ENCODE measurements at regions not wholly inside any gene's neighbourhood (a gene's known extent, or its start where the extent isn't known, plus 50 kb on each side); places are given as distances from the start of the nearest gene placed in this dataset.

DNA sequence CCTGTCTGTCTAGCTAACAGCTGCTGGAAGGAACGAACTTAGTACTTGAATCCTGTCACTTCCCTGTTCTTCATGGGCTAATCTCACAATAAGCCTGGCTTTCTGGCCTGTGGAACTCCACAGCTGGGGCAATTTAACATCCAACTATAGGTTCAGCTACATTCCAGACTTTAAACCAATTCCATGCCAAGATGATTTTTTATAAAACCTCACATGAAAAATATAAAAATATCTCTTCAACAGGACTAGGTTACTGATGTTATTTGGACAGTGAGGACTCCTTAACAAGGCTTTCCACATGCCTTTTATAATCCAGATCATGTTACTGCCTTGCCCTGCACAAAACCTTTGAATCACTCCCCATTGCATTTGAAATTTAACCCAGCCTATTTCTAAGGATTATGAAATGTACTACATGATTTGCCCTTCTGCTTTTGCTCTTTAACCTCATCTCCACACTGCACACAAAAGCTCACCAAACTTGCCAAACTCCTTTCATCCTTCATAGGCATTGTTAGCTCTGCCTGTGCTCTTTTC is 863.2 kb upstream of the CHAC2 start:
- TF ChIP-seq, protein P1, sequence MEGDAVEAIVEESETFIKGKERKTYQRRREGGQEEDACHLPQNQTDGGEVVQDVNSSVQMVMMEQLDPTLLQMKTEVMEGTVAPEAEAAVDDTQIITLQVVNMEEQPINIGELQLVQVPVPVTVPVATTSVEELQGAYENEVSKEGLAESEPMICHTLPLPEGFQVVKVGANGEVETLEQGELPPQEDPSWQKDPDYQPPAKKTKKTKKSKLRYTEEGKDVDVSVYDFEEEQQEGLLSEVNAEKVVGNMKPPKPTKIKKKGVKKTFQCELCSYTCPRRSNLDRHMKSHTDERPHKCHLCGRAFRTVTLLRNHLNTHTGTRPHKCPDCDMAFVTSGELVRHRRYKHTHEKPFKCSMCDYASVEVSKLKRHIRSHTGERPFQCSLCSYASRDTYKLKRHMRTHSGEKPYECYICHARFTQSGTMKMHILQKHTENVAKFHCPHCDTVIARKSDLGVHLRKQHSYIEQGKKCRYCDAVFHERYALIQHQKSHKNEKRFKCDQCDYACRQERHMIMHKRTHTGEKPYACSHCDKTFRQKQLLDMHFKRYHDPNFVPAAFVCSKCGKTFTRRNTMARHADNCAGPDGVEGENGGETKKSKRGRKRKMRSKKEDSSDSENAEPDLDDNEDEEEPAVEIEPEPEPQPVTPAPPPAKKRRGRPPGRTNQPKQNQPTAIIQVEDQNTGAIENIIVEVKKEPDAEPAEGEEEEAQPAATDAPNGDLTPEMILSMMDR (IDR thresholded peaks at IDR 0.05): no peak
- Mint-ChIP-seq H3K27ac (ENCODE audit: unreplicated experiment) (no peak overlapping the region), H3K36me3 (ENCODE audit: unreplicated experiment) (no peaks in the 10 kb centered on the region), H3K9me3 (ENCODE audit: unreplicated experiment) (peaks cover 22% of the 10 kb centered on the region), H3K4me3 (ENCODE audit: unreplicated experiment) (no peak overlapping the region), H3K27me3 (ENCODE audit: unreplicated experiment) (no peaks in the 10 kb centered on the region), H3K4me1 (ENCODE audit: unreplicated experiment) (no peaks in the 10 kb centered on the region)
- no peak for DNase-seq (ENCODE audit: extremely low spot score, unreplicated experiment)

DNA sequence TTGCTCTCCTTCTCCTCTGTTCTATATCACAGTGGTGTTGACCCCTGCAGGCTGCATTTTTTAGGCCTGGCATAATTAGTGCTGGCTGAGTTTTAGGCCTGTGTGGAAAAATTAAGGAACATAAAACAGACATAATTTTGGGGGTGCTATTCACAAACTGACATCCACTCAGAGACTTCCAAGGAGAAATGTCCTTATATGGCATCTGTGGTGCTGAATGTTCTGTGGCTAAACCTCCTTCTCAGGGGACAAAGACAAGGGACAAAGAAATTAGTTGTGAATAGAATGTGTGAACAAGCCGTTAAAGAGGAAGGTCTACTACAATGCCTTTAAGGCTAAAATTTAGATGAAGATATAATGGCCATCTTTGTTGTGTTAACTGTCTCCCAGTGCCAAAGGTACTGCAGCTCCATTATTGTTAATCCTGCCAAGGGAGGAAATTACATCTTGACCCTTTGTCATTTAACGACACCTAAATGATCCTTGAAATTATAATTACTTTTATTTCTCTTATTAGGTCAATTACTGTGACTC is 870.0 kb upstream of the CHAC2 start:
- Mint-ChIP-seq H3K27ac (ENCODE audit: unreplicated experiment) (no peak overlapping the region), H3K9me3 (ENCODE audit: unreplicated experiment) (peaks cover 35% of the 10 kb centered on the region), H3K4me3 (ENCODE audit: unreplicated experiment) (no peak overlapping the region), H3K36me3 (ENCODE audit: unreplicated experiment) (no peaks in the 10 kb centered on the region), H3K4me1 (ENCODE audit: unreplicated experiment) (no peaks in the 10 kb centered on the region), H3K27me3 (ENCODE audit: unreplicated experiment) (no peaks in the 10 kb centered on the region)
- TF ChIP-seq, protein P1 (IDR thresholded peaks at IDR 0.05): no peak
- no peak for DNase-seq (ENCODE audit: extremely low spot score, unreplicated experiment)

DNA sequence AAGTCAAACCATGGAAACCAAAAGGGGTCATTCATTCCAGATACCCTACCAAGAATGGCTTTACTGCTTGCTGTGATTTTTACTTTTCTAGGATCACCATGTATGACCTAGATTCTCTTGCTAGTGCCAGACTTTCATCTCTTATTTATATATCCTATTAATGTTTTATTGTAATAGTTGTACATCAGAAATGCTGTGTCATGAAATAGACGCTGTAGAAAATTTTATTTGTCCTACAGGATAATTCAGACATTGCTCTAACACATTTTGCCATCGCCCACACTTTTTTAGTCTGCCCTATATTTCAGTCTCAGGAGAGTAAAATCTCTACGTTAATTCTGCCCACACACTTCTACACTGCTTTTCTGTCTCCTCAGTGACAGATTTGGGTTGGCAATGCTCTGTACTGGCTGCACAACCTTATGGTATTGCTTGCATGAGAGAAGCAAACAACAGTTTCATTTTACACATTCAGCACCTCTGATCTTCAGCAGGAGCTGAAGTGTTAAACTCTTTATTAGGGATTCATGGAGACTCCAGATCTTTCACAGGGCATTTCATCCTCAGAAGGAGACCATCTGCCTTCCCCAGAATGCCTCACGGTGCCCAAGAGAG is 871.8 kb upstream of the CHAC2 start:
- H3K9me3 Mint-ChIP-seq (ENCODE audit: unreplicated experiment): peaks cover 36% of the 10 kb centered on the region

DNA sequence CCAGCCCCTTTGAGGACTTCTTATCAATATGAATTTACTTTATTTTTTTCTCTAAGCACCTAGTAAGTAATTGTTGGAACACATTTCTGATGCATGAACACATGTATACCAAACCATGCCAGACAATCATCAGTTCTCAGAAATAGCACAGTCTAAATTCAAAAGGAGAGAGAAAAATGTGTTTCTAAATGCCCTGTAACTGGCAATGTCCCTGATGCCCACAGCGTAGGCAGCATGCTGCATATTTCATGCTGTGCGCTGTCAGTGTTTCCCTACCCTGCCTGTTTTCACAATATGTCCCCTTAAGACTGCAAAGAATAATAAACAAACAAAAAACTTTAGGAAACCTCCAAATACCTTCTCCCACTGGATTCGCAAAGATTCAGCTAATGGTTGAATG is 881.0 kb upstream of the CHAC2 start:
- TF ChIP-seq, protein P1 (IDR thresholded peaks at IDR 0.05): no peak
- Mint-ChIP-seq H3K27me3 (ENCODE audit: unreplicated experiment) (no peaks in the 10 kb centered on the region), H3K4me1 (ENCODE audit: unreplicated experiment) (no peaks in the 10 kb centered on the region), H3K9me3 (ENCODE audit: unreplicated experiment) (peaks cover 10% of the 10 kb centered on the region), H3K4me3 (ENCODE audit: unreplicated experiment) (no peak overlapping the region), H3K27ac (ENCODE audit: unreplicated experiment) (no peak overlapping the region), H3K36me3 (ENCODE audit: unreplicated experiment) (no peaks in the 10 kb centered on the region)
- no peak for DNase-seq (ENCODE audit: extremely low spot score, unreplicated experiment)

More for the DNA sequence above, 871.8 kb upstream of the CHAC2 start:
- H3K27me3 Mint-ChIP-seq (ENCODE audit: unreplicated experiment): no peaks in the 10 kb centered on the region
- H3K27ac Mint-ChIP-seq (ENCODE audit: unreplicated experiment): no peak overlapping the region
- TF ChIP-seq, protein P1 (IDR thresholded peaks at IDR 0.05): no peak
- H3K4me1 Mint-ChIP-seq (ENCODE audit: unreplicated experiment): no peaks in the 10 kb centered on the region
- no peak overlapping the region for H3K4me3 Mint-ChIP-seq (ENCODE audit: unreplicated experiment)
- no peaks in the 10 kb centered on the region for H3K36me3 Mint-ChIP-seq (ENCODE audit: unreplicated experiment)
- DNase-seq (ENCODE audit: extremely low spot score, unreplicated experiment): no peak

DNA sequence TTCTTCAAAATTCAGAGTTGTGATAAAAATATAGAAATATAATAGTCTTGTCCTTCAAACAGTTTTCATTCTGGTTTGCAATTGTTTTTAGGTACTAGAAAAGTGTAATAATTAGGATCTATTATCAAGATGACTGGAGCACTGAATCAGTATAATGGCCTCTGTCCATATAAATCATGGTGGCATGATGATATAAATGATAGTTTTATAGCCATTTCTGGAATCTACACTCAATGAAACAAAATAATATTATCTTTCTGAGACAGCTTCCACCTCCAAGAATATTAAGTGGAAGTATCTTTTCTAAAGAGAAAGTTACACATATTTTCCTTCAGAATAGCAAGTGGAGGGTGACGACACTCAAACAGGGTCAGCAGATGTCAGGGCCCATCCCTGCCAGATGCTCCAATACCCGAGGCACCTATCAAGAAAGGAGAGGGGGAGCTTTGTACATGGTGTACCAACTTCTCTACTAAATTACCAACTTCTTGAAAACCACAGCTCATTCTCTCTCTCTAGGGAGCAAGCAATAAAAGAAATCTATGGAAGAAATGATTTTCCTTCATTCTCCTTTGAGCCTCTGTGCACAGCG is 882.7 kb upstream of the CHAC2 start:
- Mint-ChIP-seq H3K36me3 (ENCODE audit: unreplicated experiment) (no peaks in the 10 kb centered on the region), H3K27ac (ENCODE audit: unreplicated experiment) (no peak overlapping the region)
- TF ChIP-seq, protein P1 (IDR thresholded peaks at IDR 0.05): no peak

More for the DNA sequence above, 882.7 kb upstream of the CHAC2 start:
- Mint-ChIP-seq H3K4me1 (ENCODE audit: unreplicated experiment) (no peaks in the 10 kb centered on the region), H3K27me3 (ENCODE audit: unreplicated experiment) (no peaks in the 10 kb centered on the region), H3K4me3 (ENCODE audit: unreplicated experiment) (no peak overlapping the region), H3K9me3 (ENCODE audit: unreplicated experiment) (no peaks in the 10 kb centered on the region)
- DNase-seq (ENCODE audit: extremely low spot score, unreplicated experiment): no peak
